HCT116 (cell line): ENCODE measurements at regions not wholly inside any gene's neighbourhood (a gene's known extent, or its start where the extent isn't known, plus 50 kb on each side); places are given as distances from the start of the nearest gene placed in this dataset.

Experiments used
- ATAC-seq: fragments of 200-7000 bp; cut with Tn5 transposase; 2 replicates; pipeline ENCODE4 v1.9.1; 2020; ENCODE audit warnings: mild to moderate bottlenecking, moderate library complexity
- BruUV-seq: library from RNA; stranded (reverse); fragments of 400-500 nt; replicated peaks from 2 replicates; lab custom pipeline; 2021; lab: Mats Ljungman, UMichigan
- CTCF ChIA-PET: fragments of 300-600 bp; sonication (Branson Sonifier 250); formaldehyde crosslinking; loops from one replicate; lab custom pipeline; 2021; ENCODE audit warnings: antibody characterized with exemption; lab: Charles Lee
- POLR2A ChIA-PET: fragments of 300-600, 350-600 bp; sonication (Branson Sonifier 250); formaldehyde crosslinking; loops from one replicate; lab custom pipeline; 2021; ENCODE audit warnings: antibody characterized with exemption; lab: Charles Lee
- RAD21 ChIA-PET, 2 experiments: fragments of 300-600 bp; sonication (Branson Sonifier 250); formaldehyde crosslinking; loops; one replicate each; lab custom pipeline; 2023; ENCODE audit warnings: low total read pairs in 2 of 2; ENCODE audit not compliant: uncharacterized antibody in 2 of 2, unreplicated experiment in 2 of 2, low non-redundant PET in 1 of 2; lab: Charles Lee
- DNase-seq: peaks from one replicate; pipeline ENCODE4 v3.0.0-alpha.2; 2010; ENCODE audit warnings: low read depth, low spot score
- H2AFZ ChIP-seq: fragments of 200-600 bp; shearing (Covaris generic), sonication (generic); 2 replicates; pipeline ENCODE4 v1.6.1; 2017; ENCODE audit warnings: low read depth, mixed run types, mixed read lengths, antibody characterized with exemption, low read length; ENCODE audit not compliant: poor library complexity, severe bottlenecking
- H3K27ac ChIP-seq: 2 replicates; pipeline ENCODE4 v1.5.1; 2012; ENCODE audit warnings: low read depth, low read length
- H3K27me3 ChIP-seq: fragments of 200-600 bp; sonication (generic); 2 replicates; pipeline ENCODE4 v1.6.1; 2016; ENCODE audit warnings: mixed run types, low read length, mixed read lengths; ENCODE audit not compliant: insufficient read depth
- H3K36me3 ChIP-seq, 2 experiments: fragments of 200-500 bp in 1 of 2; fragments of 200-600 bp in 1 of 2; sonication (Bioruptor generic) in 1 of 2; sonication (generic) in 1 of 2; 2 replicates each; pipeline versions ENCODE4 v1.5.1 to v1.6.1; 2014 to 2016; ENCODE audit warnings: low read length in 2 of 2, inconsistent platforms in 1 of 2, mixed read lengths in 1 of 2, mixed run types in 1 of 2; ENCODE audit not compliant: insufficient read depth in 2 of 2, control insufficient read depth in 1 of 2
- H3K4me1 ChIP-seq, 2 experiments: fragments of 200-600 bp in 1 of 2; sonication (generic) in 1 of 2; 2 replicates each; pipeline versions ENCODE4 v1.5.1 to v1.6.1; 2012 to 2017; ENCODE audit warnings: low read length in 2 of 2, inconsistent platforms in 1 of 2, mild to moderate bottlenecking in 1 of 2, mixed read lengths in 1 of 2, mixed run types in 1 of 2, moderate library complexity in 1 of 2; ENCODE audit not compliant: insufficient read depth in 2 of 2, control insufficient read depth in 1 of 2
- H3K4me2 ChIP-seq: fragments of 200-600 bp; sonication (generic); 2 replicates; pipeline ENCODE4 v1.6.1; 2017; ENCODE audit warnings: mixed run types, low read length, mixed read lengths
- H3K4me3 ChIP-seq, 2 experiments: fragments of 200-600 bp in 1 of 2; sonication (generic) in 1 of 2; replicated peaks in 1 of 2; 2 replicates each; pipeline ENCODE4 v1.5.1; 2011 to 2016; ENCODE audit warnings: low read length in 2 of 2, control low read depth in 1 of 2, low read depth in 1 of 2, mild to moderate bottlenecking in 1 of 2, mixed read lengths in 1 of 2, mixed run types in 1 of 2
- H3K79me2 ChIP-seq: fragments of 200-600 bp; sonication (generic); 2 replicates; pipeline ENCODE4 v1.6.1; 2017; ENCODE audit warnings: mild to moderate bottlenecking, mixed run types, low read length, moderate library complexity, mixed read lengths; ENCODE audit not compliant: insufficient read depth
- H3K9ac ChIP-seq: fragments of 200-600 bp; sonication (generic); 2 replicates; pipeline ENCODE4 v1.6.1; 2016; ENCODE audit warnings: low read length, mixed read lengths
- H3K9me2 ChIP-seq: fragments of 200-600 bp; sonication (generic), shearing (Covaris generic); 2 replicates; pipeline ENCODE4 v1.6.1; 2017; ENCODE audit warnings: mixed run types, mild to moderate bottlenecking, moderate library complexity; ENCODE audit not compliant: insufficient read depth
- H3K9me3 ChIP-seq, 2 experiments: fragments of 200-500 bp in 1 of 2; fragments of 200-600 bp in 1 of 2; sonication (Bioruptor generic) in 1 of 2; sonication (generic) in 1 of 2; 2 replicates each; pipeline ENCODE4 v1.6.1; 2014 to 2017; ENCODE audit warnings: low read length in 2 of 2, mixed read lengths in 2 of 2, inconsistent platforms in 1 of 2, low read depth in 1 of 2, mild to moderate bottlenecking in 1 of 2, mixed run types in 1 of 2, moderate library complexity in 1 of 2; ENCODE audit not compliant: control insufficient read depth in 1 of 2, insufficient read depth in 1 of 2
- H4K20me1 ChIP-seq: fragments of 200-600 bp; sonication (generic), shearing (Covaris generic); 2 replicates; pipeline ENCODE4 v1.6.1; 2017; ENCODE audit warnings: mixed run types, mild to moderate bottlenecking, moderate library complexity; ENCODE audit not compliant: insufficient read depth
- ELF1 ChIP-seq: IDR thresholded peaks from 2 replicates; pipeline ENCODE4 v1.6.1; 2012; ENCODE audit warnings: low read depth, borderline replicate concordance
- EZH2 ChIP-seq: fragments of 200-600 bp; sonication (generic); IDR thresholded peaks from 2 replicates; pipeline ENCODE4 v1.6.1; 2017; ENCODE audit warnings: antibody characterized with exemption, mixed run types
- FOSL1 ChIP-seq: IDR thresholded peaks from 2 replicates; pipeline ENCODE4 v1.6.1; 2012; ENCODE audit warnings: low read depth
- JUND ChIP-seq: IDR thresholded peaks from 2 replicates; pipeline ENCODE4 v1.6.1; 2012
- MAX ChIP-seq: IDR thresholded peaks from 2 replicates; pipeline ENCODE4 v1.6.1; 2012
- POLR2AphosphoS5 ChIP-seq: IDR thresholded peaks from 2 replicates; pipeline ENCODE4 v1.6.1; 2011; ENCODE audit warnings: mild to moderate bottlenecking, low read depth, low read length, moderate library complexity
- TCF7L2 ChIP-seq: IDR thresholded peaks from 2 replicates; pipeline ENCODE4 v1.7.0; 2011; ENCODE audit warnings: borderline replicate concordance, inconsistent platforms; ENCODE audit not compliant: insufficient read depth, insufficient read length; ENCODE audit errors: extremely low read depth
- intact Hi-C: fragments of 100-400 bp; cut with micrococcal nuclease; formaldehyde crosslinking; loops from 2 replicates; pipeline ENCODE4 v1.10.0; 2022

GRCh38 chr3:117941756-117942155 is 1092.9 kb downstream of the IGSF11 start:
- no peak overlapping the region for H3K4me3 ChIP-seq

GRCh38 chr3:117954131-117954530 is 1080.5 kb downstream of the IGSF11 start:
- Histone ChIP-seq H3K4me3 (no peak overlapping the region), H3K27ac (no peak overlapping the region), H3K9me3 (no peaks in the 10 kb centered on the region), H2AFZ (no peak overlapping the region), H4K20me1 (no peaks in the 10 kb centered on the region), H3K27me3 (0 out of 2 replicates have a peak, but pooled peaks cover 4% of the 10 kb centered on the region), H3K79me2 (no peaks in the 10 kb centered on the region), H3K9me2 (no peaks in the 10 kb centered on the region), H3K4me2 (no peak overlapping the region), H3K9ac (no peak overlapping the region), H3K36me3 (no peaks in the 10 kb centered on the region), H3K4me1 (no peaks in the 10 kb centered on the region)
- intact Hi-C loops: loop anchor here (5.0 kb wide), 1 partner anchor 58 kb away; no protein-coding TSS in a partner anchor
- no peak for ATAC-seq
- CTCF ChIA-PET: no interaction called here
- POLR2A ChIA-PET: no interaction called here
- TF ChIP-seq POLR2AphosphoS5 (no peak), TCF7L2 (no peak)
- RAD21 ChIA-PET: no interaction called here
- no peak for DNase-seq
- no TSS peak for BruUV-seq

More at GRCh38 chr3:117941756-117942155, 1092.9 kb downstream of the IGSF11 start:
- Histone ChIP-seq H3K27me3 (no peaks in the 10 kb centered on the region), H2AFZ (no peak overlapping the region), H3K9me2 (no peaks in the 10 kb centered on the region), H3K79me2 (no peaks in the 10 kb centered on the region), H3K4me2 (no peak overlapping the region), H3K36me3 (no peaks in the 10 kb centered on the region), H3K27ac (no peak overlapping the region), H3K9me3 (no peaks in the 10 kb centered on the region), H3K9ac (no peak overlapping the region), H3K4me1 (no peaks in the 10 kb centered on the region), H4K20me1 (no peaks in the 10 kb centered on the region)
- POLR2A ChIA-PET: no interaction called here
- CTCF ChIA-PET: no interaction called here
- ATAC-seq (no peak), DNase-seq (no peak)
- TF ChIP-seq JUND: no peak
- TF ChIP-seq FOSL1: no peak
- no peak for TF ChIP-seq EZH2
- TF ChIP-seq MAX: no peak
- TF ChIP-seq ELF1: no peak
- no TSS peak for BruUV-seq
- intact Hi-C loops: no loop called here
- RAD21 ChIA-PET: no interaction called here
